Mesothelial cell of epicardium (in vitro differentiated cells): ENCODE measurements at regions not wholly inside any gene's neighbourhood (a gene's known extent, or its start where the extent isn't known, plus 50 kb on each side); places are given as distances from the start of the nearest gene placed in this dataset.
"Not testable (repeated sequence)": the region's sequence is repeated elsewhere in the genome, so short reads cannot be mapped to it uniquely, and the experiment has no call there.

Experiments used
- DNase-seq, 2 experiments: peaks; one replicate each; pipeline ENCODE4 v3.0.0; 2021; ENCODE audit warnings: low spot score in 2 of 2; ENCODE audit not compliant: unreplicated experiment in 2 of 2
- H3K27ac Mint-ChIP-seq: 2 replicates; pipeline ENCODE4 v1.8.0; 2021; ENCODE audit warnings: mixed read lengths
- H3K27me3 Mint-ChIP-seq: 2 replicates; pipeline ENCODE4 v1.8.0; 2021; ENCODE audit warnings: low read depth, mixed read lengths
- H3K36me3 Mint-ChIP-seq: 2 replicates; pipeline ENCODE4 v1.8.0; 2021; ENCODE audit warnings: mixed read lengths
- H3K4me1 Mint-ChIP-seq: 2 replicates; pipeline ENCODE4 v1.8.0; 2021; ENCODE audit warnings: mixed read lengths
- H3K4me3 Mint-ChIP-seq: 2 replicates; pipeline ENCODE4 v1.8.0; 2021; ENCODE audit warnings: mild to moderate bottlenecking, moderate library complexity, mixed read lengths
- H3K9me3 Mint-ChIP-seq: 2 replicates; pipeline ENCODE4 v1.8.0; 2021; ENCODE audit warnings: mixed read lengths
- CTCF ChIP-seq: fragments of 200-600 bp; sonication (generic); IDR thresholded peaks from one replicate; pipeline ENCODE4 v1.5.0; 2021; ENCODE audit warnings: antibody characterized with exemption; ENCODE audit not compliant: unreplicated experiment

- Mint-ChIP-seq H3K36me3 (no peaks in the 10 kb centered on the region), H3K4me3 (no peak overlapping the region), H3K27me3 (no peaks in the 10 kb centered on the region), H3K9me3 (no peaks in the 10 kb centered on the region), H3K4me1 (peaks cover 14% of the 10 kb centered on the region), H3K27ac (no peak overlapping the region)
- no peak for DNase-seq
- TF ChIP-seq CTCF, result no peak
These were observed 140.7 kb upstream of the GRIP1 start for GRCh38 chr12:66819587-66819986.

GRCh38 chr12:66822961-66823360, 144.1 kb upstream of the GRIP1 start:
- Mint-ChIP-seq H3K27ac (peak overlapping the region; percentile 79), H3K9me3 (no peaks in the 10 kb centered on the region), H3K27me3 (no peaks in the 10 kb centered on the region), H3K4me3 (no peak overlapping the region), H3K36me3 (no peaks in the 10 kb centered on the region), H3K4me1 (peaks cover 17% of the 10 kb centered on the region)
- no peak for TF ChIP-seq CTCF
- DNase-seq, result no peak

- Mint-ChIP-seq H3K9me3 (no peaks in the 10 kb centered on the region), H3K4me1 (peaks cover 17% of the 10 kb centered on the region), H3K4me3 (no peak overlapping the region), H3K27me3 (no peaks in the 10 kb centered on the region), H3K27ac (peak overlapping the region; percentile 79), H3K36me3 (no peaks in the 10 kb centered on the region)
- TF ChIP-seq CTCF, result no peak
- no peak for DNase-seq
These were observed 145.1 kb upstream of the GRIP1 start for GRCh38 chr12:66823857-66824570.

- H3K27me3 Mint-ChIP-seq, H3K36me3 Mint-ChIP-seq, H3K27ac Mint-ChIP-seq, H3K4me3 Mint-ChIP-seq, H3K9me3 Mint-ChIP-seq, DNase-seq: not testable (repeated sequence)
- peaks cover 17% of the 10 kb centered on the region for H3K4me1 Mint-ChIP-seq
These were observed 147.0 kb upstream of the GRIP1 start for GRCh38 chr12:66825921-66826320.

GRCh38 chr12:66829660-66830325, 150.9 kb upstream of the GRIP1 start:
- no peak for TF ChIP-seq CTCF
- no peak overlapping the region for H3K4me3 Mint-ChIP-seq
- peaks cover 3% of the 10 kb centered on the region for H3K4me1 Mint-ChIP-seq
- no peak overlapping the region for H3K27ac Mint-ChIP-seq
- H3K9me3 Mint-ChIP-seq, result no peaks in the 10 kb centered on the region
- H3K36me3 Mint-ChIP-seq, result no peaks in the 10 kb centered on the region
- no peak for DNase-seq
- H3K27me3 Mint-ChIP-seq, result no peaks in the 10 kb centered on the region

GRCh38 chr12:66831495-66831894, 152.6 kb upstream of the GRIP1 start:
- no peak for TF ChIP-seq CTCF
- Mint-ChIP-seq H3K36me3 (no peaks in the 10 kb centered on the region), H3K27ac (no peak overlapping the region), H3K4me3 (no peak overlapping the region), H3K9me3 (no peaks in the 10 kb centered on the region), H3K27me3 (no peaks in the 10 kb centered on the region), H3K4me1 (no peaks in the 10 kb centered on the region)
- DNase-seq, result no peak
